K562 (cell line): ENCODE measurements at regions not wholly inside any gene's neighbourhood (a gene's known extent, or its start where the extent isn't known, plus 50 kb on each side); places are given as distances from the start of the nearest gene placed in this dataset.

Experiments used
- ATAC-seq: fragments of 200-7000 bp; cut with Tn5 transposase; 3 replicates; pipeline ENCODE4 v1.9.1; 2020; ENCODE audit warnings: moderate library complexity
- BruUV-seq: library from RNA; stranded (reverse); fragments of 400-500 nt; replicated peaks from 2 replicates; lab custom pipeline; 2021; lab: Mats Ljungman, UMichigan
- CTCF ChIA-PET: fragments of 300-600 bp; formaldehyde crosslinking; extraction: SDS; loops from one replicate; lab custom pipeline; 2021; ENCODE audit warnings: low intra/inter-chr PET ratio; lab: Yijun Ruan, JAX
- POLR2A ChIA-PET: fragments of 300-600, 350-650 bp; sonication (Branson Sonifier 250); formaldehyde crosslinking; extraction: SDS; loops from one replicate; lab custom pipeline; 2021; ENCODE audit warnings: antibody characterized with exemption, inconsistent platforms; lab: Yijun Ruan, JAX
- DNase-seq, 4 experiments: peaks; one replicate each; pipeline versions ENCODE4 v3.0.0 to v3.0.0-alpha.2; 2011 to 2018; ENCODE audit warnings: low spot score in 3 of 4, mixed read lengths in 3 of 4; ENCODE audit errors: extremely low read depth in 1 of 4
- FAIRE-seq: peaks from 2 replicates; lab custom pipeline; 2011; peaks lifted over from hg19 to GRCh38; lab: Jason Lieb, UNC
- H2AFZ ChIP-seq: 2 replicates; pipeline ENCODE4 v1.6.0; 2011; ENCODE audit warnings: low read depth, low read length, control low read depth, inconsistent platforms
- H3K27ac ChIP-seq: fragments of 200-600 bp; 3 replicates; pipeline ENCODE4 v1.8.0; 2011; ENCODE audit warnings: low read depth, mild to moderate bottlenecking, control low read depth, inconsistent platforms, low read length, moderate library complexity, mixed read lengths; ENCODE audit errors: extremely low read depth
- H3K27me3 ChIP-seq, 2 experiments: fragments of 300-600 bp in 1 of 2; 2 replicates in 1 of 2; 3 replicates in 1 of 2; pipeline versions ENCODE4 v1.6.0 to v1.8.0; 2011; ENCODE audit warnings: inconsistent platforms in 2 of 2, low read length in 2 of 2, mild to moderate bottlenecking in 1 of 2, mixed read lengths in 1 of 2, moderate library complexity in 1 of 2; ENCODE audit not compliant: control insufficient read depth in 2 of 2, insufficient read depth in 2 of 2
- H3K36me3 ChIP-seq: fragments of 300-600 bp; 3 replicates; pipeline ENCODE4 v1.8.0; 2011; ENCODE audit warnings: mild to moderate bottlenecking, low read length, inconsistent platforms; ENCODE audit not compliant: control insufficient read depth, insufficient read depth
- H3K4me1 ChIP-seq, 2 experiments: fragments of 200-600 bp in 1 of 2; replicated peaks in 1 of 2; 2 replicates in 1 of 2; 3 replicates in 1 of 2; pipeline versions ENCODE4 v1.5.1 to v1.8.0; 2011; ENCODE audit warnings: inconsistent platforms in 2 of 2, low read length in 2 of 2, mild to moderate bottlenecking in 1 of 2, mixed read lengths in 1 of 2, moderate library complexity in 1 of 2; ENCODE audit not compliant: control insufficient read depth in 2 of 2, insufficient read depth in 2 of 2
- H3K4me2 ChIP-seq: 2 replicates; pipeline ENCODE4 v1.6.1; 2011; ENCODE audit warnings: low read length, control low read depth, inconsistent platforms, mixed read lengths; ENCODE audit not compliant: insufficient read depth
- H3K4me3 ChIP-seq: fragments of 200-600 bp; sonication (generic), shearing (Covaris generic); 2 replicates; pipeline ENCODE4 v1.5.1; 2016; ENCODE audit warnings: control low read depth, inconsistent platforms
- H3K79me2 ChIP-seq: fragments of 200-600 bp; 3 replicates; pipeline ENCODE4 v1.8.0; 2011; ENCODE audit warnings: low read length, inconsistent platforms; ENCODE audit not compliant: control insufficient read depth, insufficient read depth
- H3K9ac ChIP-seq, 2 experiments: 2 replicates each; pipeline versions ENCODE4 v1.6.0 to v1.6.1; 2011; ENCODE audit warnings: low read depth in 2 of 2, low read length in 2 of 2, control low read depth in 1 of 2, inconsistent platforms in 1 of 2, mild to moderate bottlenecking in 1 of 2, mixed read lengths in 1 of 2; ENCODE audit not compliant: insufficient read depth in 1 of 2
- H3K9me1 ChIP-seq: one replicate; pipeline ENCODE4 v1.6.0; 2011; ENCODE audit warnings: inconsistent platforms, mild to moderate bottlenecking, low read length, moderate library complexity; ENCODE audit not compliant: control insufficient read depth, insufficient read depth
- H3K9me3 ChIP-seq: replicated peaks from 2 replicates; pipeline ENCODE4 v1.5.1; 2011; ENCODE audit warnings: low read depth, low read length, inconsistent platforms; ENCODE audit not compliant: control insufficient read depth, insufficient read depth
- H4K20me1 ChIP-seq: replicated peaks from 2 replicates; pipeline ENCODE4 v1.6.1; 2011; ENCODE audit warnings: low read length, inconsistent platforms, mixed read lengths; ENCODE audit not compliant: control insufficient read depth, insufficient read depth
- ASH1L ChIP-seq: fragments of 450-650 bp; IDR thresholded peaks from 2 replicates; pipeline ENCODE4 v1.6.1; 2018; ENCODE audit warnings: borderline replicate concordance, mild to moderate bottlenecking, low read depth; ENCODE audit not compliant: partially characterized antibody
- ELF4 ChIP-seq: fragments of 450-650 bp; formaldehyde crosslinking; IDR thresholded peaks from 2 replicates; pipeline ENCODE4 v1.4.0; 2022; ENCODE audit warnings: missing genetic modification characterization
- ERF ChIP-seq: fragments of 450-650 bp; formaldehyde crosslinking; IDR thresholded peaks from 2 replicates; pipeline ENCODE4 v1.4.0; 2020; ENCODE audit warnings: mild to moderate bottlenecking, mixed read lengths
- HMG20A ChIP-seq: fragments of 450-650 bp; formaldehyde crosslinking; conservative IDR thresholded peaks from 2 replicates; pipeline ENCODE4 v1.4.0; 2020; ENCODE audit warnings: mild to moderate bottlenecking, mixed read lengths
- HNRNPL ChIP-seq: fragments of 200-400 bp; formaldehyde crosslinking; IDR thresholded peaks from 2 replicates; pipeline ENCODE4 v1.6.1; 2017; ENCODE audit warnings: low read depth, mild to moderate bottlenecking, low read length
- MAX ChIP-seq: sonication (generic); formaldehyde crosslinking; IDR thresholded peaks from 2 replicates; pipeline ENCODE4 v1.9.0; 2022; ENCODE audit warnings: mild to moderate bottlenecking, missing genetic modification reagents
- MYNN ChIP-seq, 2 experiments: sonication (generic); formaldehyde crosslinking in 1 of 2; IDR thresholded peaks; 2 replicates each; pipeline versions ENCODE4 v1.5.0 to v1.6.1; 2016 to 2020; ENCODE audit warnings: antibody characterized with exemption in 1 of 2, missing genetic modification reagents in 1 of 2
- NCOA6 ChIP-seq: fragments of 450-650 bp; IDR thresholded peaks from 2 replicates; pipeline ENCODE4 v1.6.1; 2017; ENCODE audit warnings: mild to moderate bottlenecking
- NFIX ChIP-seq: fragments of 250-450 bp; sonication (Bioruptor Pico); IDR thresholded peaks from 2 replicates; pipeline ENCODE4 v1.4.0; 2020; ENCODE audit warnings: low read depth, mild to moderate bottlenecking, moderate library complexity
- POLR3A ChIP-seq: IDR thresholded peaks from 2 replicates; pipeline ENCODE4 v1.6.1; 2011; ENCODE audit warnings: borderline replicate concordance, mild to moderate bottlenecking, moderate library complexity; ENCODE audit not compliant: insufficient read length, insufficient read depth; ENCODE audit errors: extremely low read depth
- STAT5A ChIP-seq: IDR thresholded peaks from 2 replicates; pipeline ENCODE4 v1.6.1; 2012; ENCODE audit warnings: low read length, inconsistent platforms, borderline replicate concordance
- TEAD2 ChIP-seq: fragments of 450-650 bp; IDR thresholded peaks from 2 replicates; pipeline ENCODE4 v1.6.1; 2016; ENCODE audit warnings: missing genetic modification characterization, control low read depth, missing compliant biosample characterization
- VEZF1 ChIP-seq: fragments of 200-800 bp; sonication (Bioruptor generic); IDR thresholded peaks from 2 replicates; pipeline ENCODE4 v1.6.1; 2017; ENCODE audit warnings: missing genetic modification characterization, missing compliant biosample characterization
- ZFP1 ChIP-seq: fragments of 450-650 bp; formaldehyde crosslinking; IDR thresholded peaks from 2 replicates; pipeline ENCODE4 v1.4.0; 2020; ENCODE audit warnings: mild to moderate bottlenecking, mixed read lengths
- ZNF668 ChIP-seq: fragments of 250-450 bp; sonication (Bioruptor Pico); IDR thresholded peaks from 2 replicates; pipeline ENCODE4 v1.8.0; 2022; ENCODE audit warnings: mild to moderate bottlenecking, inconsistent platforms
- ZNF76 ChIP-seq: fragments of 250-450 bp; sonication (Bioruptor Pico); IDR thresholded peaks from 2 replicates; pipeline ENCODE4 v1.4.0; 2020; ENCODE audit warnings: mild to moderate bottlenecking, moderate library complexity, borderline replicate concordance
- WGBS: fragments of 100-300 bp; shearing (Covaris generic); methylation state at CpG from one replicate; pipeline ENCODE4 v1.1.6; 2016; ENCODE audit warnings: low coverage, mixed read lengths; ENCODE audit not compliant: insufficient coverage; ENCODE audit errors: missing lambda C conversion rate; 5-methylcytosine and 5-hydroxymethylcytosine counted together
- in situ Hi-C: fragments of 300-500 bp; cut with MboI; formaldehyde crosslinking; loops from 4 replicates; pipeline ENCODE4 v1.15.0; 2018; ENCODE audit warnings: inconsistent platforms, mixed read lengths
- intact Hi-C: fragments of 100-400 bp; cut with micrococcal nuclease; formaldehyde crosslinking; loops from 2 replicates; pipeline ENCODE4 v1.14.2; 2022

- TF ChIP-seq NFIX (CRISPR knock-in tag), result no peak
- no peak for TF ChIP-seq MYNN (IDR thresholded peaks at IDR 0.05)
- no peak for TF ChIP-seq MYNN (CRISPR knock-in tag; IDR thresholded peaks at IDR 0.05)
- no peak for TF ChIP-seq VEZF1 (CRISPR knock-in tag)
- no peak for TF ChIP-seq POLR3A
- TF ChIP-seq ERF (CRISPR knock-in tag), result no peak
These were observed 153.1 kb upstream of the PLXNA2 start (continued) for GRCh38 chr1:208397286-208397685.

- Histone ChIP-seq H3K36me3 (no peaks in the 10 kb centered on the region), H3K4me3 (no peak overlapping the region), H3K79me2 (no peaks in the 10 kb centered on the region), H3K9me1 (no peaks in the 10 kb centered on the region), H3K27me3 (peaks cover 0 to 1% of the 10 kb centered on the region in 2 experiments; a peak in 2 of 5 replicates), H3K4me2 (no peak overlapping the region), H4K20me1 (no peaks in the 10 kb centered on the region), H3K9ac (no peak overlapping the region), H3K9me3 (no peaks in the 10 kb centered on the region), H3K4me1 (no peaks in the 10 kb centered on the region), H3K27ac (no peak overlapping the region), H2AFZ (no peak overlapping the region)
- ChIA-PET CTCF (no interaction called here), POLR2A (no interaction called here)
- no peak for TF ChIP-seq ZFP1 (CRISPR knock-in tag)
- TF ChIP-seq ZNF76 (CRISPR knock-in tag), result no peak
- no peak for TF ChIP-seq ZNF668 (CRISPR knock-in tag)
- no peak for TF ChIP-seq TEAD2 (tag)
- TF ChIP-seq ELF4, result no peak
- TF ChIP-seq HNRNPL, result no peak
- no peak for TF ChIP-seq NCOA6
- TF ChIP-seq STAT5A, result no peak
- no peak for TF ChIP-seq HMG20A (CRISPR knock-in tag)
- no peak for TF ChIP-seq ASH1L
- TF ChIP-seq MAX, result no peak
- no peak for ATAC-seq
- no TSS peak for BruUV-seq
- DNase-seq, result no peak
- WGBS, result 0% methylated on average over 2 of the region's 2 CpGs
- in situ Hi-C loops (no loop called here), intact Hi-C loops (no loop called here)
- FAIRE-seq, result no peak
These were observed 160.8 kb upstream of the PLXNA2 start for GRCh38 chr1:208405014-208405413.
